ENCODE measurements at regions not wholly inside any gene's neighbourhood (a gene's known extent, or its start where the extent isn't known, plus 50 kb on each side); places are given as distances from the start of the nearest gene placed in this dataset.

DNA sequence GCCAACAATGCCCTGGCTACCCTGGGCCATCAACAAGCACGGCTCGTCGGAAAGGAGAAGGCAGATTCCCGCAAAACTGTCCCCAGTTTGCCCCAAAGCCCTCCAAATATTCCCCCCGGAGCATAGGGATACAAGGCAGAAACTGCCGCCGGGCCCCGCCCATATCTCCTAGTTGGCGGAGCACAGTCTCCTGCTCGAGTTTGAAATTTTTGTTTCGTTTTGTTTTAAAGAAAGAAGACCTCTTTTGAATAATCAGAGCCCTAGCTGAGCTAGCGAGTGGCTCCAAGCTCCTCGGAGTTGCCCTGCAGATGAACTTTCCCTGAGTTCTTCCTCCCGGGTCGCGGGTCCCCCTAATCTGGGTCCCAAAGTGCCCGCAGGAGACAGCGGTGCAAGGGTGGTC, 138.1 kb upstream of the ZIC3 start:
- Histone ChIP-seq H3K4me3 (ENCODE audit: low read depth, low read length) (no peak overlapping the region), H3K27me3 (ENCODE audit: insufficient read depth, low read depth, severe bottlenecking) (peaks cover 61% of the 10 kb centered on the region), H3K9me3 (ENCODE audit: severe bottlenecking) (peaks cover 12% of the 10 kb centered on the region), H3K36me3 (no peaks in the 10 kb centered on the region), H3K27ac (no peak overlapping the region)
- no peak for DNase-seq
- TF ChIP-seq CTCF (IDR thresholded peaks at IDR 0.05; ENCODE audit: low read depth, low read length) = no peak

GRCh38 chrX:137427426-137427778, 138.5 kb upstream of the ZIC3 start:
- H3K27ac ChIP-seq = no peak overlapping the region
- no peak overlapping the region for H3K4me3 ChIP-seq (ENCODE audit: low read depth, low read length)

GRCh38 chrX:137426695-137427425, 139.1 kb upstream of the ZIC3 start:
- no peak for TF ChIP-seq CTCF (IDR thresholded peaks at IDR 0.05; ENCODE audit: low read depth, low read length)
- DNase-seq = no peak
- H3K27me3 ChIP-seq (ENCODE audit: insufficient read depth, low read depth, severe bottlenecking) = peaks cover 68% of the 10 kb centered on the region

More at GRCh38 chrX:137427426-137427778, 138.5 kb upstream of the ZIC3 start:
- Histone ChIP-seq H3K9me3 (ENCODE audit: severe bottlenecking) (peaks cover 12% of the 10 kb centered on the region), H3K27me3 (ENCODE audit: insufficient read depth, low read depth, severe bottlenecking) (peaks cover 63% of the 10 kb centered on the region), H3K36me3 (no peaks in the 10 kb centered on the region)
- no peak for DNase-seq
- TF ChIP-seq CTCF (IDR thresholded peaks at IDR 0.05; ENCODE audit: low read depth, low read length) = no peak

GRCh38 chrX:137425986-137426385, 139.9 kb upstream of the ZIC3 start:
- Histone ChIP-seq H3K9me3 (ENCODE audit: severe bottlenecking) (peaks cover 12% of the 10 kb centered on the region), H3K27me3 (ENCODE audit: insufficient read depth, low read depth, severe bottlenecking) (peaks cover 72% of the 10 kb centered on the region), H3K36me3 (no peaks in the 10 kb centered on the region), H3K27ac (no peak overlapping the region), H3K4me3 (ENCODE audit: low read depth, low read length) (no peak overlapping the region)
- no peak for TF ChIP-seq CTCF (IDR thresholded peaks at IDR 0.05; ENCODE audit: low read depth, low read length)
- no peak for DNase-seq

More at GRCh38 chrX:137426695-137427425, 139.1 kb upstream of the ZIC3 start:
- peaks cover 12% of the 10 kb centered on the region for H3K9me3 ChIP-seq (ENCODE audit: severe bottlenecking)
- H3K36me3 ChIP-seq = no peaks in the 10 kb centered on the region
- no peak overlapping the region for H3K4me3 ChIP-seq (ENCODE audit: low read depth, low read length)
- no peak overlapping the region for H3K27ac ChIP-seq

GRCh38 chrX:137425273-137425902, 140.5 kb upstream of the ZIC3 start:
- H3K9me3 ChIP-seq (ENCODE audit: severe bottlenecking) = peaks cover 12% of the 10 kb centered on the region
- DNase-seq = no peak
- peaks cover 74% of the 10 kb centered on the region for H3K27me3 ChIP-seq (ENCODE audit: insufficient read depth, low read depth, severe bottlenecking)
- TF ChIP-seq CTCF (IDR thresholded peaks at IDR 0.05; ENCODE audit: low read depth, low read length) = no peak
- H3K4me3 ChIP-seq (ENCODE audit: low read depth, low read length) = no peak overlapping the region
- no peak overlapping the region for H3K27ac ChIP-seq
- H3K36me3 ChIP-seq = no peaks in the 10 kb centered on the region

Measured in WERI-Rb-1 (cell line).